Epithelial cell of prostate (primary cell): ENCODE measurements at regions not wholly inside any gene's neighbourhood (a gene's known extent, or its start where the extent isn't known, plus 50 kb on each side); places are given as distances from the start of the nearest gene placed in this dataset.

Experiments used
- DNase-seq: peaks from one replicate; pipeline ENCODE4 v3.0.0-alpha.2; 2011; ENCODE audit warnings: low read depth, low spot score
- H3K27ac ChIP-seq: fragments of 450-650 bp; 2 replicates; pipeline ENCODE4 v1.5.1; 2017; ENCODE audit warnings: mild to moderate bottlenecking

- no peak overlapping the region for H3K27ac ChIP-seq
- DNase-seq, result no peak
Measured at GRCh38 chr15:77827860-77828259, 195.1 kb upstream of the LINGO1 start.

- no peak for DNase-seq
- no peak overlapping the region for H3K27ac ChIP-seq
Measured at GRCh38 chr15:77826006-77826695, 193.4 kb upstream of the LINGO1 start.

GRCh38 chr15:77825546-77825945 lies 192.8 kb upstream of the LINGO1 start:
- no peak overlapping the region for H3K27ac ChIP-seq
- DNase-seq, result no peak

- DNase-seq, result no peak
- H3K27ac ChIP-seq, result no peak overlapping the region
Measured at GRCh38 chr15:77825252-77825542, 192.5 kb upstream of the LINGO1 start.

- no peak overlapping the region for H3K27ac ChIP-seq
- no peak for DNase-seq
Measured at GRCh38 chr15:77824361-77825251, 191.9 kb upstream of the LINGO1 start.

- no peak overlapping the region for H3K27ac ChIP-seq
- no peak for DNase-seq
Measured at GRCh38 chr15:77823736-77824135, 191.0 kb upstream of the LINGO1 start.

- no peak for DNase-seq
- no peak overlapping the region for H3K27ac ChIP-seq
Measured at GRCh38 chr15:77822631-77823230, 190.0 kb upstream of the LINGO1 start.

- H3K27ac ChIP-seq, result no peak overlapping the region
- DNase-seq, result no peak
Measured at GRCh38 chr15:77821959-77822256, 189.2 kb upstream of the LINGO1 start.

- DNase-seq, result no peak
- no peak overlapping the region for H3K27ac ChIP-seq
Measured at GRCh38 chr15:77821188-77821958, 188.7 kb upstream of the LINGO1 start.

GRCh38 chr15:77819851-77820728 lies 187.4 kb upstream of the LINGO1 start:
- DNase-seq, result no peak
- H3K27ac ChIP-seq, result no peak overlapping the region

- no peak for DNase-seq
- H3K27ac ChIP-seq, result no peak overlapping the region
Measured at GRCh38 chr15:77819048-77819850, 186.5 kb upstream of the LINGO1 start.

GRCh38 chr15:77818484-77819047 lies 185.9 kb upstream of the LINGO1 start:
- DNase-seq, result no peak
- H3K27ac ChIP-seq, result no peak overlapping the region

GRCh38 chr15:77817434-77817833 lies 184.7 kb upstream of the LINGO1 start:
- no peak overlapping the region for H3K27ac ChIP-seq
- no peak for DNase-seq

- DNase-seq, result no peak
- no peak overlapping the region for H3K27ac ChIP-seq
Measured at GRCh38 chr15:77816983-77817382, 184.3 kb upstream of the LINGO1 start.

- no peak overlapping the region for H3K27ac ChIP-seq
- no peak for DNase-seq
Measured at GRCh38 chr15:77815015-77815414, 182.3 kb upstream of the LINGO1 start.

GRCh38 chr15:77812664-77813063 lies 180.0 kb upstream of the LINGO1 start:
- H3K27ac ChIP-seq, result no peak overlapping the region
- DNase-seq, result no peak

- H3K27ac ChIP-seq, result no peak overlapping the region
- no peak for DNase-seq
Measured at GRCh38 chr15:77811270-77811669, 178.6 kb upstream of the LINGO1 start.

GRCh38 chr15:77810130-77810571 lies 177.4 kb upstream of the LINGO1 start:
- no peak for DNase-seq

More at GRCh38 chr15:77810130-77810571, 177.4 kb upstream of the LINGO1 start:
- H3K27ac ChIP-seq, result no peak overlapping the region
